ENCODE measurements at regions not wholly inside any gene's neighbourhood (a gene's known extent, or its start where the extent isn't known, plus 50 kb on each side); places are given as distances from the start of the nearest gene placed in this dataset.

GRCh38 chr18:10111944-10112343 lies 198.1 kb downstream of the VAPA start:
- FAIRE-seq (no peak), DNase-seq (no peak)
- no peaks in the 10 kb centered on the region for H3K9me3 ChIP-seq (ENCODE audit: control insufficient read depth in 2 of 3, insufficient read depth in 1 of 3, low read length in 3 of 3)
- no peak overlapping the region for H3K4me3 ChIP-seq (ENCODE audit: low read length in 3 of 3)
- intact Hi-C loops (cut with DNase I) = no loop called here
- no peak overlapping the region for H3K27ac ChIP-seq (ENCODE audit: low read depth in 2 of 2, low read length in 2 of 2)
- no peaks in the 10 kb centered on the region for H3K4me1 ChIP-seq (ENCODE audit: control insufficient read depth in 2 of 3, insufficient read depth in 2 of 3, low read depth in 1 of 3, low read length in 3 of 3)
- no peaks in the 10 kb centered on the region for H3K36me3 ChIP-seq (ENCODE audit: control insufficient read depth in 2 of 3, insufficient read depth in 3 of 3, low read length in 3 of 3)
- TF ChIP-seq CTCF (IDR thresholded peaks at IDR 0.05; ENCODE audit: borderline replicate concordance, extremely low read depth, insufficient read depth) = no peak
- no peak overlapping the region for H3K9ac ChIP-seq (ENCODE audit: low read length in 3 of 3)
- no peaks in the 10 kb centered on the region for H3K27me3 ChIP-seq (ENCODE audit: control insufficient read depth, insufficient read depth, low read length)

DNA sequence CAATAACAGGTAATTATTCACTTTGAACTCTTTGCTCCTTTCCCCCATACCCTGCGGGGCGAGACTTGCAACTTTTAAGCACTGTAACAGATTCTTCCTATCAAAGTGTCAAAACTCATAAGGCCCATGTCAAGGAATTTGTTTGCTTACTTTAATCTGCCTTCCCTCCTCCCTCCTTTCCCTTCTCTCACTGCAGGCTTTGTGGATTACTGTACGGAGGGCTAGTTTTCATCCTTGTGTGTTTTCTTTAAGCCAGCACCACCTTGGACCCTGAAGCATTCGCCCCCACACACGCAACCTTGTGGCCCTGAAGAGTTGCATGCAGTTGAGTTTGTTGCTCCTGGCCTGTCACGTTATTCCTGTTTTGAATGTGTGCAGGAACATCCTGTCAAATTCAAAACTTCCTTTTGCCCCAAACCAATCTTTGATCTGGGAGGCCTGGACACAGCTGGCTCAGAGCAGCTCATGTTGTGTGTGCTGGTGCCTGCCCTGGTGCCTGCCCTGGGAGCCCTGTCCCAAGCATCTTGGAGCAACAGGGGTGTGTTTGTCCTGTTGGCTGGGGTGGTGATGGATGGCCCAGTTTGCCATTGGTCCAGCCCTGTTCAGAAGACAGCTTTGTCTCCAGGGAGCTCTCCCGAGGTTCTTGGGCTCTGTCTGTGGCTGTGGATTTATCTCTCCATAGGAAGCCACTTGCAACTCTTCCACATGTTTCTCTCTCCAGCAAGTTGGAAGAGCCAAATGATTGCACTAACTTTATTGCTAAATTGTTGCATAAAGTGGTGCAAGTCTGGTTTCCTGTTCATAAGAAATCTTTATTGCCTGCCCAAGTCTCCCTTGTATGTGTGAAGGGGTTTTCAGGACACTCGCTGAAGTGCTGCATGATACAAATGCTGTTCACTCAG lies 199.6 kb downstream of the VAPA start:
- no peak overlapping the region for H3K4me3 ChIP-seq (ENCODE audit: low read length in 3 of 3)
- H3K27me3 ChIP-seq (ENCODE audit: control insufficient read depth, insufficient read depth, low read length) = no peaks in the 10 kb centered on the region
- H3K9ac ChIP-seq (ENCODE audit: low read length in 3 of 3) = no peak overlapping the region
- TF ChIP-seq CTCF (IDR thresholded peaks at IDR 0.05; ENCODE audit: borderline replicate concordance, extremely low read depth, insufficient read depth) = no peak
- no peak overlapping the region for H3K27ac ChIP-seq (ENCODE audit: low read depth in 2 of 2, low read length in 2 of 2)
- no peaks in the 10 kb centered on the region for H3K36me3 ChIP-seq (ENCODE audit: control insufficient read depth in 2 of 3, insufficient read depth in 3 of 3, low read length in 3 of 3)
- FAIRE-seq (no peak), DNase-seq (peak in 4 of 5 donors; percentile 24 to 85 (median 74))
- H3K4me1 ChIP-seq (ENCODE audit: control insufficient read depth in 2 of 3, insufficient read depth in 2 of 3, low read depth in 1 of 3, low read length in 3 of 3) = no peaks in the 10 kb centered on the region
- intact Hi-C loops (cut with DNase I) = no loop called here
- no peaks in the 10 kb centered on the region for H3K9me3 ChIP-seq (ENCODE audit: control insufficient read depth in 2 of 3, insufficient read depth in 1 of 3, low read length in 3 of 3)

GRCh38 chr18:10114717-10115463 lies 201.1 kb downstream of the VAPA start:
- FAIRE-seq = no peak
- Histone ChIP-seq H3K9me3 (ENCODE audit: control insufficient read depth in 2 of 3, insufficient read depth in 1 of 3, low read length in 3 of 3) (peaks cover 0 to 1% (median 0%) of the 10 kb centered on the region in 3 donors), H3K4me1 (ENCODE audit: control insufficient read depth in 2 of 3, insufficient read depth in 2 of 3, low read depth in 1 of 3, low read length in 3 of 3) (no peaks in the 10 kb centered on the region), H3K27ac (ENCODE audit: low read depth in 2 of 2, low read length in 2 of 2) (no peak overlapping the region), H3K4me3 (ENCODE audit: low read length in 3 of 3) (no peak overlapping the region), H3K27me3 (ENCODE audit: control insufficient read depth, insufficient read depth, low read length) (no peaks in the 10 kb centered on the region), H3K36me3 (ENCODE audit: control insufficient read depth in 2 of 3, insufficient read depth in 3 of 3, low read length in 3 of 3) (no peaks in the 10 kb centered on the region), H3K9ac (ENCODE audit: low read length in 3 of 3) (no peak overlapping the region)
- TF ChIP-seq CTCF (IDR thresholded peaks at IDR 0.05; ENCODE audit: borderline replicate concordance, extremely low read depth, insufficient read depth) = no peak
- intact Hi-C loops (cut with DNase I) = no loop called here
- no peak for DNase-seq

All from kidney (tissue), 13 donors.